ENCODE measurements at regions not wholly inside any gene's neighbourhood (a gene's known extent, or its start where the extent isn't known, plus 50 kb on each side); places are given as distances from the start of the nearest gene placed in this dataset.

DNA sequence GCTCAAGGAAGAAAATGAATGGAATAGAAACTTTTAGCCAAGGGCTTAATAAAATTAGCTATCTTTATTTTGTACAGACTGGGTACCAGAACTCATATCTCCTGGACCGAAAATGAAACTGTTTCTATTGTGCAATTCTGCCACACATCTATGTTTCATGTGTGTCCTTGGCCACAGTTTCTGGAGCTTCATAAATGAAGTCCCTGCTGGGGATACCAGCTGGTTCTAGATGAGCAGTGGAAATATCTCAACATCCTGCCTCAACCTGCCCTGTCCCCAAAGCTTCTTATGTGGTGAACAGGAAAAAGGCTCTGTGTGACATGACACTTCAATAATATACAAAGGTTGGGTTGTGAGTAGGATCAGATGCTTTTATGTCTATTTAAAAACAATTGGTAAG lies 310.1 kb upstream of the SORCS1 start:
- no peaks in the 10 kb centered on the region for H3K36me3 ChIP-seq (ENCODE audit: insufficient read depth, low read length)
- no peaks in the 10 kb centered on the region for H3K9me3 ChIP-seq (ENCODE audit: low read length)
- no peak overlapping the region for H3K27ac ChIP-seq (ENCODE audit: low read depth, low read length, poor library complexity, severe bottlenecking)
- H3K4me2 ChIP-seq (ENCODE audit: low read length) = no peak overlapping the region
- H3K9me2 ChIP-seq (ENCODE audit: low read depth, low read length) = no peaks in the 10 kb centered on the region
- H3K27me3 ChIP-seq (ENCODE audit: insufficient read depth, low read length) = no peaks in the 10 kb centered on the region
- no peaks in the 10 kb centered on the region for H3K79me2 ChIP-seq (ENCODE audit: insufficient read depth, low read length)
- no peaks in the 10 kb centered on the region for H3K4me1 ChIP-seq (ENCODE audit: insufficient read depth, low read length, severe bottlenecking)
- TF ChIP-seq EZH2 (IDR thresholded peaks at IDR 0.05; ENCODE audit: borderline replicate concordance, low read length) (no peak), CTCF (IDR thresholded peaks at IDR 0.05; ENCODE audit: low read length) (no peak)
- no peak overlapping the region for H2AFZ ChIP-seq (ENCODE audit: low read length)
- H4K20me1 ChIP-seq (ENCODE audit: insufficient read depth, low read length) = no peaks in the 10 kb centered on the region
- H3F3A ChIP-seq (ENCODE audit: insufficient read depth, low read length) = no peaks in the 10 kb centered on the region
- H3K9ac ChIP-seq (ENCODE audit: low read length) = no peak overlapping the region
- H3K4me3 ChIP-seq (ENCODE audit: low read depth, low read length, poor library complexity, severe bottlenecking) = no peak overlapping the region

DNA sequence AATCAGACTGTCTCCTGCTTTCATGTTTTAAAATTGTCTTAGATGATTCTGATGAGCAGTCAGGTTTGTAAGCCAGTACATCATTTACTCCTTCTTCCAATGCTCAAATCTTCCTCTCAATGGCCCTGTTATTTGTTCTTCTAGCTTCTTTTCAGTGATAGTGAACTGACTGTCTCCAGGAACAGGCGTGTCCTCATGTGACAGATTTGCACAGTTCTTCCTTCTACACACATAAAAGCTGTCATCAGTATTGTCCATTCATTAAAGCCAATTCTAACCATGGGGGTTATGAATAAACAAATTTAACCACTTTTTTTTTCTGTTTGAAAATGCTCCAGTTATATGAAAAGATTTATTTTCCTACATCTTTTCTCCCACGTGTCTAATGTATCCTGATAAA lies 308.7 kb upstream of the SORCS1 start:
- H3K27me3 ChIP-seq (ENCODE audit: insufficient read depth, low read length) = no peaks in the 10 kb centered on the region
- H3K27ac ChIP-seq (ENCODE audit: low read depth, low read length, poor library complexity, severe bottlenecking) = no peak overlapping the region
- no peak overlapping the region for H2AFZ ChIP-seq (ENCODE audit: low read length)
- H3K9me2 ChIP-seq (ENCODE audit: low read depth, low read length) = no peaks in the 10 kb centered on the region
- no peaks in the 10 kb centered on the region for H3K4me1 ChIP-seq (ENCODE audit: insufficient read depth, low read length, severe bottlenecking)
- H4K20me1 ChIP-seq (ENCODE audit: insufficient read depth, low read length) = no peaks in the 10 kb centered on the region
- no peak for TF ChIP-seq EZH2 (IDR thresholded peaks at IDR 0.05; ENCODE audit: borderline replicate concordance, low read length)
- no peaks in the 10 kb centered on the region for H3K79me2 ChIP-seq (ENCODE audit: insufficient read depth, low read length)
- H3K9me3 ChIP-seq (ENCODE audit: low read length) = no peaks in the 10 kb centered on the region
- no peaks in the 10 kb centered on the region for H3K36me3 ChIP-seq (ENCODE audit: insufficient read depth, low read length)
- no peaks in the 10 kb centered on the region for H3F3A ChIP-seq (ENCODE audit: insufficient read depth, low read length)
- no peak overlapping the region for H3K4me3 ChIP-seq (ENCODE audit: low read depth, low read length, poor library complexity, severe bottlenecking)
- no peak overlapping the region for H3K9ac ChIP-seq (ENCODE audit: low read length)
- H3K4me2 ChIP-seq (ENCODE audit: low read length) = no peak overlapping the region

- Histone ChIP-seq H3K79me2 (ENCODE audit: insufficient read depth, low read length) (no peaks in the 10 kb centered on the region), H3K9me2 (ENCODE audit: low read depth, low read length) (no peaks in the 10 kb centered on the region), H3K27ac (ENCODE audit: low read depth, low read length, poor library complexity, severe bottlenecking) (no peak overlapping the region), H3K27me3 (ENCODE audit: insufficient read depth, low read length) (no peaks in the 10 kb centered on the region), H3K4me1 (ENCODE audit: insufficient read depth, low read length, severe bottlenecking) (no peaks in the 10 kb centered on the region), H3K9ac (ENCODE audit: low read length) (no peak overlapping the region), H2AFZ (ENCODE audit: low read length) (no peak overlapping the region), H3F3A (ENCODE audit: insufficient read depth, low read length) (no peaks in the 10 kb centered on the region), H3K9me3 (ENCODE audit: low read length) (no peaks in the 10 kb centered on the region), H3K4me2 (ENCODE audit: low read length) (no peak overlapping the region), H3K4me3 (ENCODE audit: low read depth, low read length, poor library complexity, severe bottlenecking) (no peak overlapping the region), H3K36me3 (ENCODE audit: insufficient read depth, low read length) (no peaks in the 10 kb centered on the region), H4K20me1 (ENCODE audit: insufficient read depth, low read length) (no peaks in the 10 kb centered on the region)
- TF ChIP-seq CTCF (IDR thresholded peaks at IDR 0.05; ENCODE audit: low read length) (no peak), EZH2 (IDR thresholded peaks at IDR 0.05; ENCODE audit: borderline replicate concordance, low read length) (no peak)
Measured at GRCh38 chr10:107471911-107472310, 307.4 kb upstream of the SORCS1 start.

DNA sequence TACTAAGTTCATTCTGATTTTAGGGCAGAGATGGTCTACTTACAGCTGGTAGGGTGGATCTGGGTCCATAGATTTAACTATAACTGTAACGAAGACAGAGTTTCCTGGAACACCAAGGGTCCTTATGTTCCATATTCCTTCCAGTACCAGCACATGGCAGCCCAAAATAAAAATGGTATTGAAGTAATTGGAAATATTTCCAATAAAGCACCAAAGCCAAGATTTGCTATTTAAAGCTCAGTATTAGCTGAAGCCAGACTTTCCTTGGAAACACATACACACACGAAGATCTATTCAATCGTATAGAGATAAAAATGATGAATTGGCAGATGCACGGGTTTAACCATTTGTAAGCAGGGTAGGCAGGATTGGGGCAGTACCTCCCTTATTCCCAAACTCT lies 289.1 kb upstream of the SORCS1 start:
- H3K27me3 ChIP-seq (ENCODE audit: insufficient read depth, low read length) = no peaks in the 10 kb centered on the region
- no peaks in the 10 kb centered on the region for H3K9me3 ChIP-seq (ENCODE audit: low read length)
- H3F3A ChIP-seq (ENCODE audit: insufficient read depth, low read length) = no peaks in the 10 kb centered on the region
- no peak overlapping the region for H2AFZ ChIP-seq (ENCODE audit: low read length)
- H3K4me1 ChIP-seq (ENCODE audit: insufficient read depth, low read length, severe bottlenecking) = no peaks in the 10 kb centered on the region
- H3K4me2 ChIP-seq (ENCODE audit: low read length) = no peak overlapping the region
- no peak overlapping the region for H3K9ac ChIP-seq (ENCODE audit: low read length)
- H3K4me3 ChIP-seq (ENCODE audit: low read depth, low read length, poor library complexity, severe bottlenecking) = no peak overlapping the region
- no peak overlapping the region for H3K27ac ChIP-seq (ENCODE audit: low read depth, low read length, poor library complexity, severe bottlenecking)
- TF ChIP-seq CTCF (IDR thresholded peaks at IDR 0.05; ENCODE audit: low read length) (no peak), EZH2 (IDR thresholded peaks at IDR 0.05; ENCODE audit: borderline replicate concordance, low read length) (no peak)
- no peaks in the 10 kb centered on the region for H3K79me2 ChIP-seq (ENCODE audit: insufficient read depth, low read length)
- H3K9me2 ChIP-seq (ENCODE audit: low read depth, low read length) = no peaks in the 10 kb centered on the region
- H4K20me1 ChIP-seq (ENCODE audit: insufficient read depth, low read length) = no peaks in the 10 kb centered on the region
- no peaks in the 10 kb centered on the region for H3K36me3 ChIP-seq (ENCODE audit: insufficient read depth, low read length)

All from OCI-LY1 (cell line).